HepG2 (cell line): ENCODE measurements at regions not wholly inside any gene's neighbourhood (a gene's known extent, or its start where the extent isn't known, plus 50 kb on each side); places are given as distances from the start of the nearest gene placed in this dataset.

Experiments
- ATAC-seq: fragments of 200-7000 bp; cut with Tn5 transposase; 3 replicates; pipeline ENCODE4 v1.9.1; 2020; ENCODE audit warnings: mild to moderate bottlenecking, moderate library complexity
- BruUV-seq: library from RNA; stranded (reverse); fragments of 400-500 nt; replicated peaks from 2 replicates; lab custom pipeline; 2021; lab: Mats Ljungman, UMichigan
- CTCF ChIA-PET: fragments of 300-600 bp; formaldehyde crosslinking; extraction: SDS; loops from one replicate; lab custom pipeline; 2021; ENCODE audit warnings: low total read pairs, inconsistent platforms, low intra/inter-chr PET ratio; lab: Yijun Ruan, JAX
- POLR2A ChIA-PET: fragments of 350-600 bp; sonication (Branson Sonifier 250); formaldehyde crosslinking; loops from one replicate; lab custom pipeline; 2020; ENCODE audit warnings: antibody characterized with exemption, inconsistent platforms; lab: Yijun Ruan, JAX
- DNase-seq: peaks from one replicate; pipeline ENCODE4 v3.0.0-alpha.2; 2015; ENCODE audit warnings: low spot score
- FAIRE-seq: peaks from 3 replicates; lab custom pipeline; 2011; peaks lifted over from hg19 to GRCh38; lab: Jason Lieb, UNC
- H2AFZ ChIP-seq: one replicate; pipeline ENCODE4 v1.6.1; 2011; ENCODE audit warnings: low read length, inconsistent platforms
- H3K27ac ChIP-seq: fragments of 300-600 bp; 3 replicates; pipeline ENCODE4 v1.8.0; 2011; ENCODE audit warnings: mixed run types, mild to moderate bottlenecking, mixed read lengths, low read length, inconsistent platforms; ENCODE audit not compliant: insufficient read depth; ENCODE audit errors: extremely low read length
- H3K27me3 ChIP-seq, 2 experiments: fragments of 200-600 bp in 1 of 2; 2 replicates in 1 of 2; 3 replicates in 1 of 2; pipeline versions ENCODE4 v1.6.0 to v1.8.0; 2011; ENCODE audit warnings: low read length in 2 of 2, mild to moderate bottlenecking in 2 of 2, moderate library complexity in 2 of 2, inconsistent platforms in 1 of 2; ENCODE audit not compliant: insufficient read depth in 2 of 2, control insufficient read depth in 1 of 2
- H3K36me3 ChIP-seq, 2 experiments: fragments of 200-600 bp in 1 of 2; replicated peaks in 1 of 2; 2 replicates in 1 of 2; 3 replicates in 1 of 2; pipeline versions ENCODE4 v1.5.1 to v1.8.0; 2011; ENCODE audit warnings: low read length in 2 of 2, inconsistent platforms in 1 of 2; ENCODE audit not compliant: insufficient read depth in 2 of 2, control insufficient read depth in 1 of 2
- H3K4me1 ChIP-seq: 2 replicates; pipeline ENCODE4 v1.5.1; 2012; ENCODE audit warnings: low read length, inconsistent platforms; ENCODE audit not compliant: insufficient read depth
- H3K4me2 ChIP-seq: 2 replicates; pipeline ENCODE4 v1.6.0; 2011; ENCODE audit warnings: low read depth, low read length, inconsistent platforms
- H3K4me3 ChIP-seq, 3 experiments: fragments of 200-600 bp in 1 of 3; sonication (generic), shearing (Covaris generic) in 1 of 3; replicated peaks in 1 of 3; 2 replicates each; pipeline ENCODE4 v1.5.1; 2011 to 2016; ENCODE audit warnings: low read length in 3 of 3, inconsistent platforms in 2 of 3, low read depth in 2 of 3, mild to moderate bottlenecking in 2 of 3, control low read depth in 1 of 3, mixed read lengths in 1 of 3; ENCODE audit not compliant: insufficient read depth in 1 of 3
- H3K79me2 ChIP-seq: one replicate; pipeline ENCODE4 v1.6.1; 2011; ENCODE audit warnings: low read length, inconsistent platforms; ENCODE audit not compliant: insufficient read depth
- H3K9ac ChIP-seq: 2 replicates; pipeline ENCODE4 v1.6.0; 2011; ENCODE audit warnings: mild to moderate bottlenecking, low read depth, low read length, inconsistent platforms; ENCODE audit not compliant: insufficient read depth
- H3K9me3 ChIP-seq: 2 replicates; pipeline ENCODE4 v1.5.1; 2012; ENCODE audit warnings: mild to moderate bottlenecking, low read length
- H4K20me1 ChIP-seq: 2 replicates; pipeline ENCODE4 v1.6.0; 2011; ENCODE audit warnings: inconsistent platforms, mild to moderate bottlenecking, low read length, moderate library complexity; ENCODE audit not compliant: insufficient read depth
- HNF1A ChIP-seq, 2 experiments: sonication (generic) in 1 of 2; formaldehyde crosslinking in 1 of 2; IDR thresholded peaks; 2 replicates each; pipeline versions ENCODE4 v1.4.0 to v1.6.1; 2016 to 2020; ENCODE audit warnings: borderline replicate concordance in 1 of 2, low read depth in 1 of 2, mild to moderate bottlenecking in 1 of 2, missing genetic modification reagents in 1 of 2
- HOXA3 ChIP-seq: sonication (generic); formaldehyde crosslinking; IDR thresholded peaks from 2 replicates; pipeline ENCODE4 v1.5.0; 2020; ENCODE audit warnings: missing genetic modification reagents
- PATZ1 ChIP-seq: sonication (generic); formaldehyde crosslinking; IDR thresholded peaks from 2 replicates; pipeline ENCODE4 v1.4.0; 2020; ENCODE audit warnings: missing genetic modification reagents
- ZHX2 ChIP-seq, 2 experiments: sonication (generic) in 1 of 2; formaldehyde crosslinking in 1 of 2; IDR thresholded peaks; 2 replicates each; pipeline versions ENCODE4 v1.6.1 to v1.9.0; 2014 to 2022; ENCODE audit warnings: antibody characterized with exemption in 1 of 2, borderline replicate concordance in 1 of 2, inconsistent platforms in 1 of 2, low read depth in 1 of 2, missing genetic modification reagents in 1 of 2
- ZNF547 ChIP-seq: sonication (generic); formaldehyde crosslinking; IDR thresholded peaks from 2 replicates; pipeline ENCODE4 v1.5.1; 2020; ENCODE audit warnings: mild to moderate bottlenecking, missing genetic modification reagents
- WGBS: methylation state at CpG from one replicate; pipeline ENCODE4 v1.1.6; 2017; ENCODE audit warnings: low lambda C conversion rate; 5-methylcytosine and 5-hydroxymethylcytosine counted together
- in situ Hi-C: cut with HindIII; loops from 2 replicates; pipeline ENCODE4 v1.10.0; 2017; ENCODE audit warnings: low pct_unique_long_range_greater_than_20kb; ENCODE audit not compliant: extremely low pct_ligation_motif_present
- intact Hi-C: fragments of 100-400 bp; cut with micrococcal nuclease; formaldehyde crosslinking; loops from one replicate; pipeline ENCODE4 v1.10.0; 2022; ENCODE audit not compliant: unreplicated experiment

- TF ChIP-seq PATZ1 (CRISPR knock-in tag): no peak
Observed at GRCh38 chr12:125262851-125263250, 197.6 kb downstream of the AACS start (continued).

- no peaks in the 10 kb centered on the region for H3K4me1 ChIP-seq
- DNase-seq (no peak), FAIRE-seq (no peak), ATAC-seq (no peak)
- H3K4me3 ChIP-seq: no peak overlapping the region
- intact Hi-C loops (no loop called here), in situ Hi-C loops (no loop called here)
- 0 out of 2 replicates have a peak, but pooled peaks cover 3% of the 10 kb centered on the region for H3K9me3 ChIP-seq
- H3K79me2 ChIP-seq: no peaks in the 10 kb centered on the region
- WGBS: 35% methylated on average over 8 of the region's 8 CpGs
- H3K9ac ChIP-seq: no peak overlapping the region
- ChIA-PET CTCF (no interaction called here), POLR2A (no interaction called here)
- H4K20me1 ChIP-seq: no peaks in the 10 kb centered on the region
- no peak overlapping the region for H3K27ac ChIP-seq
- no TSS peak for BruUV-seq
- no peaks in the 10 kb centered on the region for H3K36me3 ChIP-seq
- H2AFZ ChIP-seq: no peak overlapping the region
- peaks cover 0 to 10% of the 10 kb centered on the region in 2 experiments; a peak in 2 of 5 replicates for H3K27me3 ChIP-seq
- H3K4me2 ChIP-seq: no peak overlapping the region
- TF ChIP-seq HNF1A (IDR thresholded peaks at IDR 0.05; ENCODE audit: low read depth) (no peak), HNF1A (CRISPR knock-in tag; IDR thresholded peaks at IDR 0.05; ENCODE audit: borderline replicate concordance) (no peak), ZNF547 (CRISPR knock-in tag) (no peak), ZHX2 (IDR thresholded peaks at IDR 0.05; ENCODE audit: low read depth) (no peak), ZHX2 (CRISPR knock-in tag; IDR thresholded peaks at IDR 0.05; ENCODE audit: borderline replicate concordance) (no peak), HOXA3 (CRISPR knock-in tag) (no peak)
Observed at GRCh38 chr12:125263385-125263784, 198.2 kb downstream of the AACS start.
